ENCODE measurements at regions not wholly inside any gene's neighbourhood (a gene's known extent, or its start where the extent isn't known, plus 50 kb on each side); places are given as distances from the start of the nearest gene placed in this dataset.

DNA sequence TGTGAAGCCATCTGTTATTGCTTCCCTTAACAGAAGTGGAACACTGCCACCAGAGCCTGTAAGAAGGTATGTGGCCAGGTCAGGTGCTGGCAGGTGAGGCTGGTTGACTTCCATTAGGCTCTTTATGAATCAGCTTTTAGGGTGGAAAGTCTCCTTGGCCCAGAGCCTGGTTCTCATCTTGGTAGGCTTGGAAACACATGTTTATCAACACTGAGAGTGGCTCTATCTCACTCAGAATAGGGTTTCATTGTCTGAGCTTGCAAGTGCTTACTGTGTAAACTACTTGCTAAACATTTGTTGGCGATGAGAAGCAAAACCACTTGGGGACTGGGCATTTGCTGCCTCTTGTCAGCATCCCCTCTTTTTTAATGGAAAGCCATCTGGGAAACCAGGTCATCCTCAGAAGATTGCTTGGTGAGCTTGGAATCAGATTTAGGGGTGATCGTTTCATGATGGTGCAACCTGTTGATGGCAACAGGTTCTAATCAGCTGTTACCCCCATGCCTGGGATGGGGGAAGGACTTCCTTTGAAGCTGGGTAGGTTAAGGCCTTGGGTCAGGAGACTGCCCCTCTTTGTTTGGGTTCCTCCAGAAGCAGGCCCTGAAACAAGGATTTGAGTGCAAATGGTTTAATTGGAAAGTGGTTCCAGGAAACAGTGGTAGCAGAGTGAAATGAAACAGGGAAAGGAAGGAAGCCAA is 75.0 kb upstream of the AMPD3 start:
- CTCF ChIA-PET, result interaction anchor here (1.5 kb wide), 1 partner anchor 13 kb away, joined by 3 read pairs; no protein-coding TSS in a partner anchor
- Mint-ChIP-seq H3K27me3 (peaks cover 26% of the 10 kb centered on the region), H3K36me3 (ENCODE audit: low read depth) (no peaks in the 10 kb centered on the region), H3K4me3 (no peak overlapping the region), H3K9me3 (no peaks in the 10 kb centered on the region), H3K27ac (no peak overlapping the region), H3K4me1 (ENCODE audit: low read depth) (no peaks in the 10 kb centered on the region)
- peaks cover 0 to 9% of the 10 kb centered on the region in 2 experiments for H3K27me3 ChIP-seq (ENCODE audit: control insufficient read depth in 1 of 2, insufficient read depth in 2 of 2, low read length in 2 of 2)
- DNase-seq (no peak), ATAC-seq (ENCODE audit: poor library complexity) (no peak)
- no peaks in the 10 kb centered on the region for H3K4me1 ChIP-seq (ENCODE audit: insufficient read depth, low read length)
- TF ChIP-seq, protein P1, sequence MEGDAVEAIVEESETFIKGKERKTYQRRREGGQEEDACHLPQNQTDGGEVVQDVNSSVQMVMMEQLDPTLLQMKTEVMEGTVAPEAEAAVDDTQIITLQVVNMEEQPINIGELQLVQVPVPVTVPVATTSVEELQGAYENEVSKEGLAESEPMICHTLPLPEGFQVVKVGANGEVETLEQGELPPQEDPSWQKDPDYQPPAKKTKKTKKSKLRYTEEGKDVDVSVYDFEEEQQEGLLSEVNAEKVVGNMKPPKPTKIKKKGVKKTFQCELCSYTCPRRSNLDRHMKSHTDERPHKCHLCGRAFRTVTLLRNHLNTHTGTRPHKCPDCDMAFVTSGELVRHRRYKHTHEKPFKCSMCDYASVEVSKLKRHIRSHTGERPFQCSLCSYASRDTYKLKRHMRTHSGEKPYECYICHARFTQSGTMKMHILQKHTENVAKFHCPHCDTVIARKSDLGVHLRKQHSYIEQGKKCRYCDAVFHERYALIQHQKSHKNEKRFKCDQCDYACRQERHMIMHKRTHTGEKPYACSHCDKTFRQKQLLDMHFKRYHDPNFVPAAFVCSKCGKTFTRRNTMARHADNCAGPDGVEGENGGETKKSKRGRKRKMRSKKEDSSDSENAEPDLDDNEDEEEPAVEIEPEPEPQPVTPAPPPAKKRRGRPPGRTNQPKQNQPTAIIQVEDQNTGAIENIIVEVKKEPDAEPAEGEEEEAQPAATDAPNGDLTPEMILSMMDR (IDR thresholded peaks at IDR 0.05), result no peak
- POLR2A ChIA-PET, result no interaction called here
- no peak overlapping the region for H3K4me3 ChIP-seq (ENCODE audit: low read length)
- no peaks in the 10 kb centered on the region for H3K9me3 ChIP-seq (ENCODE audit: control insufficient read depth in 1 of 2, insufficient read depth in 1 of 2, low read length in 2 of 2)
- H3K36me3 ChIP-seq (ENCODE audit: insufficient read depth, low read length), result no peaks in the 10 kb centered on the region
- H3K27ac ChIP-seq (ENCODE audit: low read depth in 1 of 2, low read length in 2 of 2), result no peak overlapping the region
- intact Hi-C loops (cut with DNase I, micrococcal nuclease), result no loop called here

DNA sequence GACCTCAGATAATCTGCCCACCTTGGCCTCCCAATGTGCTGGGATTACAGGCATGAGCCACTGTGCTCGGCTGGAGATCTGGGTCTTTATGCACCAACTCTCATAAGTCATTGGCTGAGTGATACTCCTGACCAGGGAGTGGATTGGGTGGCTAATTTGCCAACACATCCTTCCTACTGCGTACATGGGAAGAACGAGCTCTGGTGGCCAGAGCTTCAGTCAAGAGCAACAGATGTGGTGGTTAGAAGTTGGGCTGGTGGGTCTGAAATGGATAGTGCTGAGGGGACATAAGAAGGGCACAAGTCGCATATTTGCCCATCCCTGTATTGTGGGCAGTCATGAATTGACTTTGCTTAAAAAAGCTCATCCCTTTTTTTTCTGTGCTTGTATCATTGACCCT is 74.1 kb upstream of the AMPD3 start:
- Mint-ChIP-seq H3K4me3 (no peak overlapping the region), H3K27ac (no peak overlapping the region), H3K4me1 (ENCODE audit: low read depth) (no peaks in the 10 kb centered on the region), H3K36me3 (ENCODE audit: low read depth) (no peaks in the 10 kb centered on the region), H3K27me3 (peaks cover 27% of the 10 kb centered on the region), H3K9me3 (no peaks in the 10 kb centered on the region)
- TF ChIP-seq, protein P1 (IDR thresholded peaks at IDR 0.05), result no peak
- POLR2A ChIA-PET, result no interaction called here
- no peak overlapping the region for H3K4me3 ChIP-seq (ENCODE audit: low read length)
- CTCF ChIA-PET, result no interaction called here
- H3K36me3 ChIP-seq (ENCODE audit: insufficient read depth, low read length), result no peaks in the 10 kb centered on the region
- DNase-seq (no peak), ATAC-seq (ENCODE audit: poor library complexity) (no peak)
- H3K27me3 ChIP-seq (ENCODE audit: control insufficient read depth in 1 of 2, insufficient read depth in 2 of 2, low read length in 2 of 2), result peaks cover 0 to 9% of the 10 kb centered on the region in 2 experiments
- no peaks in the 10 kb centered on the region for H3K9me3 ChIP-seq (ENCODE audit: control insufficient read depth in 1 of 2, insufficient read depth in 1 of 2, low read length in 2 of 2)
- H3K27ac ChIP-seq (ENCODE audit: low read depth in 1 of 2, low read length in 2 of 2), result no peak overlapping the region
- H3K4me1 ChIP-seq (ENCODE audit: insufficient read depth, low read length), result no peaks in the 10 kb centered on the region
- intact Hi-C loops (cut with DNase I, micrococcal nuclease), result no loop called here

DNA sequence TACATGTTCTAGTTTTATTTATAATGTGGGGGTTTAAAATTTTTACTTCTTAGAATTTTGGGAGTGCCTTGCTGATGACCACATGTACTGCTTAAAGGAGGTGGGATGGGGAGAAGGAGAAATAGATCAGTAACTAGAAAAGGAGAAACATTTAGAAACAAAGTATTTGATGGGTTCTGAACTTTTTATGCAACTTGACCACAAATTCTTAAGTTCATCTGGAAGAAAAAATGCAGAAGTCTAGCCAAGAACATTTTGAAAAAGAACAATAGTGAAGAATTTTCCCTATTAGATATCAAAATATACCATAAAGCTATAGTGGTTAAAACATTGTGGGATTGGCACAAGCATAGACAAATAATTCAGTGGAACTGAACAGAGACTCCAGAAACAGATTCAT is 73.3 kb upstream of the AMPD3 start:
- intact Hi-C loops (cut with DNase I, micrococcal nuclease), result no loop called here
- H3K27me3 Mint-ChIP-seq, result peaks cover 35% of the 10 kb centered on the region
- peaks cover 0 to 9% of the 10 kb centered on the region in 2 experiments for H3K27me3 ChIP-seq (ENCODE audit: control insufficient read depth in 1 of 2, insufficient read depth in 2 of 2, low read length in 2 of 2)

More for the DNA sequence above, 73.3 kb upstream of the AMPD3 start:
- no peak overlapping the region for H3K27ac ChIP-seq (ENCODE audit: low read depth in 1 of 2, low read length in 2 of 2)
- ATAC-seq (ENCODE audit: poor library complexity) (no peak), DNase-seq (no peak)
- ChIA-PET CTCF (no interaction called here), POLR2A (no interaction called here)
- no peaks in the 10 kb centered on the region for H3K36me3 ChIP-seq (ENCODE audit: insufficient read depth, low read length)
- TF ChIP-seq, protein P1 (IDR thresholded peaks at IDR 0.05), result no peak
- H3K4me3 ChIP-seq (ENCODE audit: low read length), result no peak overlapping the region
- H3K4me1 Mint-ChIP-seq (ENCODE audit: low read depth), result no peaks in the 10 kb centered on the region
- no peaks in the 10 kb centered on the region for H3K4me1 ChIP-seq (ENCODE audit: insufficient read depth, low read length)
- no peak overlapping the region for H3K27ac Mint-ChIP-seq
- H3K36me3 Mint-ChIP-seq (ENCODE audit: low read depth), result no peaks in the 10 kb centered on the region
- H3K9me3 Mint-ChIP-seq, result no peaks in the 10 kb centered on the region
- H3K4me3 Mint-ChIP-seq, result no peak overlapping the region
- no peaks in the 10 kb centered on the region for H3K9me3 ChIP-seq (ENCODE audit: control insufficient read depth in 1 of 2, insufficient read depth in 1 of 2, low read length in 2 of 2)

Data from CD4-positive, alpha-beta T cell (primary cell).